Esophagus (tissue), 2 donors: ENCODE measurements at regions not wholly inside any gene's neighbourhood (a gene's known extent, or its start where the extent isn't known, plus 50 kb on each side); places are given as distances from the start of the nearest gene placed in this dataset.
A peak's percentile ranks its signal among the peaks of the same experiment; 100 is the strongest.

Source experiments
- H3K27ac ChIP-seq, 2 donors: one replicate each; pipeline ENCODE4 v1.5.1; 2013; ENCODE audit warnings: low read depth in 2 of 2, mild to moderate bottlenecking in 2 of 2, inconsistent platforms in 1 of 2, low read length in 1 of 2, moderate library complexity in 1 of 2
- H3K27me3 ChIP-seq, 2 donors: one replicate each; pipeline ENCODE4 v1.6.1; 2013; ENCODE audit warnings: low read length in 2 of 2, control low read depth in 1 of 2, mild to moderate bottlenecking in 1 of 2; ENCODE audit not compliant: insufficient read depth in 2 of 2, control insufficient read depth in 1 of 2
- H3K36me3 ChIP-seq, 2 donors: one replicate each; pipeline ENCODE4 v1.6.1; 2013; ENCODE audit warnings: low read length in 1 of 2; ENCODE audit not compliant: control insufficient read depth in 2 of 2, insufficient read depth in 2 of 2
- H3K4me1 ChIP-seq, 2 donors: one replicate each; pipeline ENCODE4 v1.6.1; 2013; ENCODE audit warnings: low read length in 1 of 2; ENCODE audit not compliant: control insufficient read depth in 2 of 2, insufficient read depth in 2 of 2
- H3K4me3 ChIP-seq, 2 donors: one replicate each; pipeline ENCODE4 v1.5.1; 2013; ENCODE audit warnings: low read length in 2 of 2, mild to moderate bottlenecking in 2 of 2, low read depth in 1 of 2, moderate library complexity in 1 of 2
- H3K9me3 ChIP-seq, 2 donors: one replicate each; pipeline ENCODE4 v1.6.1; 2013; ENCODE audit warnings: mild to moderate bottlenecking in 2 of 2, low read depth in 1 of 2, low read length in 1 of 2, moderate library complexity in 1 of 2; ENCODE audit not compliant: control insufficient read depth in 2 of 2, insufficient read depth in 1 of 2
- WGBS, 2 donors: extraction: QIAGEN DNeasy Blood & Tissue Kit; methylation state at CpG; one replicate each; pipeline ENCODE4 v1.1.7; 2013; 5-methylcytosine and 5-hydroxymethylcytosine counted together
- donor health status: healthy with polysubstance abuse.
- donor health status: Bipolar disorder and iron deficiency.

DNA sequence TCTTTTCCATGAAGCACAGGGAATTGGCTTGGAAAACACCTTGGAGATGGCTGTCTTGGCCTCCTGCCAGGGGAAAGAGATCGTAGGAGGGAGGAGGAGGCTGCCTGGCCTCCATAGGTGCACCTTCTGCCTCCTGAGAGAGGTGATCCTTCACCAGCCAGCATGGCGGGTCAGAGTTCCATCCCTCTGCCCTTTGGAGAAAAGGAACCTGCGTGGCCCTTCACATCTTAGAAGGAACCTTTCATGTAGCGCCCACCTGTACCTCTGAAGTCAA lies 58.2 kb upstream of the DRD2 start:
- Histone ChIP-seq H3K27ac (no peak overlapping the region), H3K4me1 (no peaks in the 10 kb centered on the region), H3K36me3 (no peaks in the 10 kb centered on the region), H3K27me3 (no peaks in the 10 kb centered on the region), H3K9me3 (no peaks in the 10 kb centered on the region), H3K4me3 (no peak overlapping the region)
- WGBS, 2 donors = 64 to 69% methylated on average over 4 of the region's 4 CpGs

DNA sequence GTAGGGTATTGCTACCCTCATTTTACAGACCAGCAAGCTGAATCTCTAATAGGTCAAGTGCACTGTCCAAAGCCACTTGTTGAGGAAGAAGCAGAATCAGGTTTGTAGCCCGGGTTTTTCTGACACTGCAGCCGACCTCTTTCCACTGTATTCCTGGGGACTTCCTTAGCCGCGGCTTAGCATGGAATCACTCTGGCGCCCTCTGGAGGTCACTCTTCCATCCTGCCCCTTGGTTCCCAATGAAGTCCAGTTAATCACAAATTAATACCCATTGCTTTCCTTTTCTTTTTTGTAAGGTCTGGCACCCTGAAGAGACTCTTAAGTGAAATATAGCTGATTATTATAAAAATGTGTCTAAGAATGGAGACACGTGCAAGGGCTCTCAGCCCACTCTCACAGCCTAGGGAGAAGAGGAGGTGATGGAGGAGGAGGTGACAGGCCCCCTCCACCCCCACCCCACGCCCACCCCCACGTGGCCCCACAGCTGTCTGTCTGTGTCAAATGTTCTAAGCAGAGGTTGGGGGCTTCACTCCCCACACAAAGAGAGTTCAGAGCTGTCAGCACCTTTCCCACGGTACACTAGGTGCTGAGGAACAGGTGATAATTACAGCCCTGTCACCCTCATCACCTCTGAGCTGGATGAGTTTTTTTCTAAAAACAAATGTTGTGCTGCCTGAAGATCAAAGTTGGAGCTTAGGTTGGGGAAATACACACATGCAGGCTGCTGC lies 57.7 kb upstream of the DRD2 start:
- H3K36me3 ChIP-seq = no peaks in the 10 kb centered on the region
- H3K4me1 ChIP-seq = no peaks in the 10 kb centered on the region

DNA sequence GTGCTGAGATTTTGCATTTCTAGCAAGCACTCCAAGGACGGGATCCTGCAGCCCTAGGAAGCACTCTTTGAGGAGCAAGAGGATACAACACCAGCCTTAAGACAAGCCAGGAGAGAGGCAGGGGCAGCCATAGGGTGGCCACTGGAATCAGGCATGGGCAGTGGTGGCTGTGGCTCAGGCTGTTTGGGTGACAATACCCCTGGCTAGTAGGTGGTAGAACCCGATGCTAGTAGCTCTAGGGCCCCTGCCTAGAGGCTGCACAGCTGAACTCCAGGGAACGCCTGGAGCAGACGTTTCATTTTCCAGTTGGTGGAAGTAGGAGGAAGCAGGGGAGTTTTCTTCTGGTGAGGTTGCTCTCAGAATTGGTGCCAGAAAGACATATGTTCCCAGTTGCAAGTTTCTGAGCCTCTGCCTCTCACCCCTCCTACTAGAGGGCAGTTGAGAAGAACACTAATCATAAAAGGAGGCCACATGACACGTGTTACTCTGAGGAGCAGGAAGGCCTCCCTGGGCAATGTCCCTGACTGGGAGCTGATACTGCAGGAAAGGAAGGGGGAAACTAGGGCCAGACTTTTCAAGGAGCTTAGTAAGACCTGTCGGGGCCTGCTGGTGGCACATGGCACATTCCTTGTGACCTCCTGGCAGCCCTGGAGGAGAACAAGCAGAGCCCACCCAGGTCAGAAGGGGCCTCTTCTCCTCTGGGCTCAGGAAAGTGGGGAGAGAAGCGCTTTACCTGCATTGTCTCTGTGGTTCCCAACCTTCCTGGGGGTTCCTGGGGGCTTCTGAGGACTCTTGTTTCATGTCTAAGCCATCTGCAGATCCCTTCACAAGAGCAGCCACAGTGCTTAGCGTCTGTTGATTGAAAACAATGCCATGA lies 56.6 kb upstream of the DRD2 start:
- WGBS, 2 donors = 54 to 57% methylated on average over 8 of the region's 8 CpGs
- no peaks in the 10 kb centered on the region for H3K4me1 ChIP-seq
- no peaks in the 10 kb centered on the region for H3K27me3 ChIP-seq
- no peak overlapping the region for H3K4me3 ChIP-seq
- H3K36me3 ChIP-seq = no peaks in the 10 kb centered on the region
- no peaks in the 10 kb centered on the region for H3K9me3 ChIP-seq
- H3K27ac ChIP-seq = no peak overlapping the region

More for the DNA sequence above, 57.7 kb upstream of the DRD2 start:
- H3K27ac ChIP-seq = no peak overlapping the region
- no peak overlapping the region for H3K4me3 ChIP-seq
- 8 to 13% methylated on average over 9 of the region's 9 CpGs for WGBS, 2 donors
- no peaks in the 10 kb centered on the region for H3K9me3 ChIP-seq
- H3K27me3 ChIP-seq = no peaks in the 10 kb centered on the region

DNA sequence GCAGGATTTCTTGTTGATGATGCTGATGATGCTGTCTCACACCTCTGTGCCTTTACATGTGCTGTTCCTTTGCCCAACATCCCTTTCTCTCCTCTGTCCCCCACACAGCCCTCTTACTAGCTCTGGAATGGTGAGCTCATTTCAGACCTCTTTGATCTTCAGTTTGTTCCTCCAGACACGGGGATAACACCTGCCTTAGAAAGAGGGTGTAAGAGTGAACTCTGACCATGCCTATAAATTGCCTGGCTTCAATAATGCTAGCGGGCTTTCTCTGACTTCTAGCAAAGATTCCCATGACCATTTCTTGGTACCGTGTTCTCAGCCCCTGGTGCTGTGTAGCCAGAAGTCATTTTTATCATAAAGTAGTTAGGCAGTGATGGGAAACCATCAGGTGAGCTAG lies 55.9 kb upstream of the DRD2 start:
- Histone ChIP-seq H3K4me3 (no peak overlapping the region), H3K36me3 (no peaks in the 10 kb centered on the region), H3K27ac (no peak overlapping the region), H3K4me1 (no peaks in the 10 kb centered on the region), H3K9me3 (no peaks in the 10 kb centered on the region), H3K27me3 (no peaks in the 10 kb centered on the region)
- 65 to 72% methylated on average over 3 of the region's 3 CpGs for WGBS, 2 donors

DNA sequence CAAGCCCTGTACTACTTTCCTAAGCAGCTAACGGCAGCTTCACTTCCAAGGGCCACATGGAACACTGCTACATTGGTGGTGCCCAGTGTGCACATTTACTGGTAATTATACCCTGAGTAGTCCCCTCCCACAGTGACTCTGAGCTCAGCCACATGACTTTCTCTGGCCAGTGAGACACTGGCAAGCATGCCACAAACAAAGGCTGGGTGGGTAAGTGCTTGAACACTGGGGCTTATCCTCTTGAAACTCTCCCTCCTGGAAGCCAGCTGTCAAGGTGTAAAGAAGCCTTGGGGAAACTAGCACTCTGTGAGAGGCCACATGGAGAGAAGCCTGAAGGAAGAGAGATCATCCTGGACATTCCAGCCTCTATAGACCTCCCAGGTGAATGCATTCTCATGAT lies 54.4 kb upstream of the DRD2 start:
- no peak overlapping the region for H3K4me3 ChIP-seq
- H3K36me3 ChIP-seq = no peaks in the 10 kb centered on the region
- H3K4me1 ChIP-seq = no peaks in the 10 kb centered on the region
- no peaks in the 10 kb centered on the region for H3K27me3 ChIP-seq
- 60 to 78% methylated on average over 1 of the region's 1 CpG for WGBS, 2 donors
- no peak overlapping the region for H3K27ac ChIP-seq
- H3K9me3 ChIP-seq = no peaks in the 10 kb centered on the region

DNA sequence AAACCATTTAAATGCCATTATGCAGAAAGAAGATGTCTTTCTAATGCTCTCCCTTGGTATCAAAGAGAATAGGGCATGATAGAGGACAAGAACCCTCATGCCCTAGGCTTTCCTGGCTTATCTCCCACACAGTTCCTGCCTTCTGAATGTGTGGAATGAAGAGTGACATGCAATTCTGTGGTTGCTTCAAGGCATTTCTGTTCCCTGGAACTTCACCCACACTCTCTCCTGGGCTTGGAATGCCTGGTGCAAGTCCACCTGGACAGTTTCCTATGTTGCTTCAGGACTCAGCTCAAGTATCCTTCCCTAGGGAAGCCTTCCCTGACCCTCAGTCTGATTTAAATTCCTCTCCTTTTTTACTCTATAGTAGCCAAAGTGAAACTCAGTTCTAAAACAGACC lies 53.8 kb upstream of the DRD2 start:
- Histone ChIP-seq H3K27ac (peak overlapping the region in 1 of 2 donors; percentile 18), H3K27me3 (no peaks in the 10 kb centered on the region), H3K36me3 (no peaks in the 10 kb centered on the region), H3K9me3 (no peaks in the 10 kb centered on the region), H3K4me1 (no peaks in the 10 kb centered on the region), H3K4me3 (no peak overlapping the region)

DNA sequence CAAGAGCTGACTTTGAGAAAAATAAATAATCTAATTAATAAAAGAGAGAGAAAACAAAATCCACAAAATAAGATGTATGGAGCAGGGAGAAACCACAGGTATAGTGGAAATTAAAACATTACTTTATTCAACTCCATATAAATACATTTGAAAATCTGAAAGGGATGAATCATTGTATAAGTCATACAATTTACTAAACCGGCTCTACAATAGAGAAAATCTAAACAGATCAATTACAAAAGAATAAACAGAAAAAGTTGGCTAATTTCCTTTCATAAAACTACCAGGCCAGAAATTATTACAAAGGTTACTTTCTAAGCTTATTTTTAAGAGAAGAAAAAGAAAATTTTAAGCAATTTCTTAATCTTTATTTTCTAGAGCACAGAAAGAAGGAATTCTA lies 51.3 kb upstream of the DRD2 start:
- no peaks in the 10 kb centered on the region for H3K9me3 ChIP-seq
- no peaks in the 10 kb centered on the region for H3K27me3 ChIP-seq
- H3K4me3 ChIP-seq = no peak overlapping the region
- WGBS, 2 donors = 29 to 64% methylated on average over 1 of the region's 1 CpG
- H3K36me3 ChIP-seq = no peaks in the 10 kb centered on the region
- H3K27ac ChIP-seq = no peak overlapping the region
- no peaks in the 10 kb centered on the region for H3K4me1 ChIP-seq
